ENCODE measurements at regions not wholly inside any gene's neighbourhood (a gene's known extent, or its start where the extent isn't known, plus 50 kb on each side); places are given as distances from the start of the nearest gene placed in this dataset.

DNA sequence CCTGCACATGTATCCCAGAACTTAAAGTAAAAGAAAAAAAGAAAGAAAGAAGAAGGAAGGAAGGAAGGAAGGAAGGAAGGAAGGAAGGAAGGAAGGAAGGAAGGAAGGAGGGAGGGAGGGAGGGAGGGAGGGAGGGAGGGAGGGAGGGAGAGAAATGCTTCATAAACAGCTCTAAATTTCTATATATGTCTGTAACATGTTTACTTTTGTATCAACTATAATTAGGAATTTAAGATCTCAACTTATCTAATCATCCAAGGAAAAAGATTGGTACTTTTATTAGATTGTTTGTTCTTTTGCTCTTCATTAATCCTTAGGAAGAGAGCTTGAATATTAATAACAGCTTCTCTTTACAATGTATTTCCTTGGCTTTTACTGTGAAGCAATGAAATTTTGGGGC lies 195.4 kb upstream of the PRMT6 start:
- TF ChIP-seq EZH2phosphoT487 (IDR thresholded peaks at IDR 0.05; ENCODE audit: borderline replicate concordance): no peak
- TF ChIP-seq, protein P1, sequence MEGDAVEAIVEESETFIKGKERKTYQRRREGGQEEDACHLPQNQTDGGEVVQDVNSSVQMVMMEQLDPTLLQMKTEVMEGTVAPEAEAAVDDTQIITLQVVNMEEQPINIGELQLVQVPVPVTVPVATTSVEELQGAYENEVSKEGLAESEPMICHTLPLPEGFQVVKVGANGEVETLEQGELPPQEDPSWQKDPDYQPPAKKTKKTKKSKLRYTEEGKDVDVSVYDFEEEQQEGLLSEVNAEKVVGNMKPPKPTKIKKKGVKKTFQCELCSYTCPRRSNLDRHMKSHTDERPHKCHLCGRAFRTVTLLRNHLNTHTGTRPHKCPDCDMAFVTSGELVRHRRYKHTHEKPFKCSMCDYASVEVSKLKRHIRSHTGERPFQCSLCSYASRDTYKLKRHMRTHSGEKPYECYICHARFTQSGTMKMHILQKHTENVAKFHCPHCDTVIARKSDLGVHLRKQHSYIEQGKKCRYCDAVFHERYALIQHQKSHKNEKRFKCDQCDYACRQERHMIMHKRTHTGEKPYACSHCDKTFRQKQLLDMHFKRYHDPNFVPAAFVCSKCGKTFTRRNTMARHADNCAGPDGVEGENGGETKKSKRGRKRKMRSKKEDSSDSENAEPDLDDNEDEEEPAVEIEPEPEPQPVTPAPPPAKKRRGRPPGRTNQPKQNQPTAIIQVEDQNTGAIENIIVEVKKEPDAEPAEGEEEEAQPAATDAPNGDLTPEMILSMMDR (conservative IDR thresholded peaks at IDR 0.05; ENCODE audit: low read length): no peak
